CD4-positive, alpha-beta T cell treated with Interleukin-10 for 1 hour (primary cell): ENCODE measurements at regions not wholly inside any gene's neighbourhood (a gene's known extent, or its start where the extent isn't known, plus 50 kb on each side); places are given as distances from the start of the nearest gene placed in this dataset.

ENCODE experiments used
- DNase-seq: peaks from one replicate; pipeline ENCODE4 v3.0.0-alpha.2; 2020

DNA sequence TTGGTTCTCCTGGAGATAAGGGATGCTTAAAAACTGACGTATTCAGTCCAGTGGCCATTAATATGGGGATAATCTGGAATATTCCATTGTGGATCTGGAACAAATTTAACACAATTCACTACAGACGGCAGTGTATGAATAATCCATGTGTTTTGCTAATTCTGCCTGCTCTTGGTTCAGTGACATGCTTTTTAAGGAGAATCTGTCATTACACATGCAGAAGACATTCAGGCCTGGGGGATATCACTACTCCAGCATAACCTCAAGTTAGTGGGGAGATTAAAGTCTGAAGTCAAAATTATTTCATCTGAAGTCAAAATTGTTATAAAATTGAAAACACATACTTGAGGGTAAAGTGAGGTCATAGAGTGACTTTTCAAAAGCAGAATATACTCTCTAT lies 789.3 kb downstream of the USP25 start:
- DNase-seq = no peak

GRCh38 chr21:16519644-16520043 lies 789.9 kb downstream of the USP25 start:
- DNase-seq = no peak

GRCh38 chr21:16522548-16522947 lies 792.8 kb downstream of the USP25 start:
- DNase-seq = no peak

- DNase-seq = no peak
Observed at GRCh38 chr21:16530656-16531055, 800.9 kb downstream of the USP25 start.

GRCh38 chr21:16532840-16533239 lies 803.1 kb downstream of the USP25 start:
- DNase-seq = no peak

- DNase-seq = no peak
Observed at GRCh38 chr21:16533692-16534407, 804.1 kb downstream of the USP25 start.

- DNase-seq = no peak
Observed at GRCh38 chr21:16534408-16535101, 804.8 kb downstream of the USP25 start.

DNA sequence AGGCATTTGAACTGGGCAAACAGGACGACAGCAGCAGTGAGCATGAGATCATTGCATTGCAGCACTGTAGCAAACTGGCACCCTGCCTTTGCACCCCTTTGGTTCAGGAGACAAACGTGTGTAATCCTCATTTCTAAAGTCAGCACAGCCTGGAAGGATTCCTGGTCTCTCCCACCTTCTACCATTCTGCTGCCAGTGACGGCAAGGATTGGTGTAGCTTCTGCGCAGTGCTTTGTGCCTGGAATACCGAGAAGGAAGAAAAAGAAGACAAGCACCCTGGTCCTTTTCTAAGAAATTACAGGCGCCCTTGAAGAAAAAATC lies 805.3 kb downstream of the USP25 start:
- no peak for DNase-seq

DNA sequence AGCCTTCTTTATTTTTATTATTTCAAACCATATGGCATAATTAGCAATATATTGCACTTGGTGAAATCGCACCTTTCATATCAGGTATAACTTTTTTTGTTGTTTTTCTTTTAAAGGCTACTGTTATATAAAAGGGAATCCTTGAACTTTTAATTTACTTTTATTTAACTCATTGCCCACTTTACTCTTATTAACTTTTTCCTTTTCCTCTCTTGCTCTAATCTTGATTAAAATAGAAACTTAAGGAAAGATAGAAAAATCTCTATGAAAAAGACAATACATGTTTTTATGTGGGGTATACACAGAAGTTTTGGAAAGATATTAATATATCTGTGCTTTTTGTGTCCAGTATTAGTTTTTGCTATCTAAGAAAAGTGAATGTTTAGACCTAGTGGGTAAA lies 805.8 kb downstream of the USP25 start:
- no peak for DNase-seq

DNA sequence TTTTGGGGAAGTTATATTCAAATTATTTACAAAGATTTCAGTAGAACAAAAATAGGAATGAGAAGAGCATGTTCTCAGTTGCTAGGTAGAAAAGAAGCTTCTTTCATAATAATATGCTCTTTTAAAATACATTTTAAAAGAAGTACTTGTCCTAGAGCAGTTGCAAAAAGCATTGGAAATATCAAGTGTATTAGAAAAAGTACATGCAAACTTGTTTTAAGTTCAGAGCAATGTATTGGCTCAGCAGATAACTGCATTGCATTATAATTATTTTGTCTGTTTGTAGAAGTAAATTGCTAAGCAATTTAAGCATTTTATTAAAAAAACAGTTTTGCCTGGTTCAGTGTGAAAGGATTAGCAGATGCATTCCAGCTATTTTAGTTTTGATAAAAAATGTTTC lies 806.4 kb downstream of the USP25 start:
- DNase-seq = no peak

DNA sequence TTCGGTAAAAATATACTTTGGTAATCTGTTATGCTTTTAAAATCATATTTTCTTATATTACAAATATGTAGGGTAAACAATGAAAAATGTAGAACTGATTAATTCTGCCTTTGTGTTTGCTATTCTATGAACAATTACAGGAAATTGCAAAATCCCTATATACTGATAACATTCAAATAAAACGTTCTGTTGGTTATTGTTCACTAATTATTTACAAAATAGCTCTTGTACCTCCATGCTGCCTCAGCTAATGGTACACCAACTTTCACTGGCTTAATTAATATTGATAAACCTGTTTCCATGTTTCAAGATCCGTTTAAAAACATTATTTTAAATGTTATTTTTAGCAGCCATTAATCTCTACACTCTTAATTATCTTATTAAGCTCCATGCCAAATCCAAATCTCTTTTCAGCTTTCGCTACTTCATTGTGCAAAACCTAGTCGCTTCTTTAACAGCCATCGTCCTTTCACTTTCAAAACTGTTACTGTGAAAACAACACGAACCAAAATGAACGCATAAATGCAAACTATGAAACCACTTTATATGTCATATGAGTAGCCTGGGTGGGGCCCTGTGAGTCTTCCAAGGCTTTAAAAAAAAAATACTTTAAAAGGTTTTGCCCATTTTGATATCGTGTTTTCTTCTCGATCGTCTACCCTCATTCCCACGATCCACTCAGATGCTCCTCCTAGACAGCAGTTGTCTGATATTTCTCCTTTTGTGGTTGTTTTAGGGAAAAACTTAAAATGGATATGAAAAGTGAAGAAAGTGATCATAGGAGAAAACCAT lies 807.1 kb downstream of the USP25 start:
- no peak for DNase-seq

- no peak for DNase-seq
Observed at GRCh38 chr21:16537501-16537900, 807.7 kb downstream of the USP25 start.

DNA sequence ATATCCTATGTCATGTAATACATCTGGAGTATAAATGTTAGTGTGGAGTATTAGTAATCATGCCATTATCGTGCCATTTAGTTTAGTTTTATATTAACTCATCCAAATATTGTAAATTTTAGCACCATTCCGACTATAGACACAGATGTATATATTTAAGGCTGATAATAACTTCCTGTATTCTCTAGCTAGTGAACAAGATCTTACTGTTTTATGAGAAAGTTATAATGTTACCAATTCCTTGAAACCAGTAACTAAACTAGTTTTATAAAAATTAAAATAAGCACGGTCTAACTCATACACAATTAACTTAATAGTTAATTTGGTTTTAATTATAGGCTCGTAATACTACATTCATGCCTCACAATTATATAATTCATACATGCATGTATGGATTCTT lies 808.6 kb downstream of the USP25 start:
- no peak for DNase-seq

- DNase-seq = no peak
Observed at GRCh38 chr21:16538936-16539440, 809.2 kb downstream of the USP25 start.

GRCh38 chr21:16540966-16541727 lies 811.4 kb downstream of the USP25 start:
- DNase-seq = no peak

DNA sequence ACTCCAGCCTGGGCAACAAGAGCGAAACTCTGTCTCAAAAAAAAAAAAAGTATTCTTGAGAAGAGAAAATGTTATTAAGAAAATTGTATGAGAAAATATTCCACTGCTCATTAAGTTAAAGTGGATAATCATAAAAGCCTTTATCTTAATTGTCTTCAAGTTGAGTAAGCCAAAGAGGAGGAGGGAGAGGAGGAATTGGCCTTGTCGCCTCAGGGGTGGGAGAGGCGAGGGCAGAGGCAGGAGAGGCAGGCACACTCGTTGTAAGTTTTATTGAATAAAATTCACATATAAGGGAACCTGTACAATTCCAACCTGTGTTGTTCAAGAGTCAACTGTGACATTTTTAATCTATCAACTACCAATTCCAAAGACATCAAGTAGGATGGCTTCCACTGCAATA lies 820.3 kb downstream of the USP25 start:
- DNase-seq = no peak

DNA sequence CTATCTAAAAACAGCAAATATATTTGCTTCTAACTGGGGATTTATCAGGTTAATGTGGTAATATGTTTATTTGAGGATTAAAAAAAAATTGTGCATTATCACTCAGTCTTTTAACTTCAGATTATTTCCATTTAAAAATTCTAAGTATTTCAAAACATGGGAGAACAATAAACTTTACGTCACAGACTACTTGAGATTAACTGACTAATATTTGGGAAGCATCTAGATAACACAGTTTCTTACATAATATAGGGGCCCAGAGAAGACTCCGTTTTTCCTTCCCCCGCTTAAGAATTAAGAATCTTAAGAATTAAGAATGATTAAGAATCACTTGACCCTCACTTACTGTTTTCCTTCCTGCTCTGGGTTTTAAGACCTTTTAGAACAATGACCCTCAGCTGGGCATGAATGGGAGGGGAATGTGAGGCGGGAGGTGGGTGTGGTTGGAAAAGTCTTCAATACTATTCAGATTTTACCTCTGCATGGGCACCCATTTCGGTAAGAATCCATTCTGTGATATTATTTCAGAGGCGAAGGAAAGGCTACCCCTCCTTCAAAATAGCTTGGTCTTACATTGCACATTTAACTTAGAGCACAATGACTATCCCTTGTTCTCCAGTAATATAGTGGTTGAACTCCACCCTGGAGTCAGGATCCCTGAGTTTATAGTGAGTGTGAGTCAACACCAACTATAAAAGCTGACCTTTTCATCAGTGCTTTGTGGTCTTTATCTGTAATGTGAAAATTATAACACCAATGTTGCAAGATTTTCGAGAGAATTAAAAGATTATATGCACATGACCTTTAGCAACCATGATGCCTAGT lies 821.3 kb downstream of the USP25 start:
- DNase-seq = no peak

DNA sequence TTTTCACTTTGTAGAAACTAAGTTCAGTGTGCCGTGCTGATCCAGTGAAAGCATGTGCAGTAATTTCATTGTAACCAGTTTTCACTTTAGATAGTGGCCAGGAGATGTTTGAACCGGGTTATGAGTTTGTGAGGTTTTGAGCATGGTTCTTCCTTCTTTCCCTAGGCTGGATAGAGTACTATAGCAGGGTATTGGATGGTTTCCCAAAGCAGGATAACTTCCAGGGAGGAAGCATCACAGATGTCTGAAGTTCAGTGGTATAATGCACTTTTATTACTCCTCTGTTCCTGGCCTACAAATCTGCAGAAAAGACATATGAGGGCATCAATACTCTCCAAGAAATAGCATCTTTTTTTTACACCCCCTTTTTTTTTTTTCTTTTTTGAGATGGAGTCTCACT lies 823.1 kb downstream of the USP25 start:
- no peak for DNase-seq

DNA sequence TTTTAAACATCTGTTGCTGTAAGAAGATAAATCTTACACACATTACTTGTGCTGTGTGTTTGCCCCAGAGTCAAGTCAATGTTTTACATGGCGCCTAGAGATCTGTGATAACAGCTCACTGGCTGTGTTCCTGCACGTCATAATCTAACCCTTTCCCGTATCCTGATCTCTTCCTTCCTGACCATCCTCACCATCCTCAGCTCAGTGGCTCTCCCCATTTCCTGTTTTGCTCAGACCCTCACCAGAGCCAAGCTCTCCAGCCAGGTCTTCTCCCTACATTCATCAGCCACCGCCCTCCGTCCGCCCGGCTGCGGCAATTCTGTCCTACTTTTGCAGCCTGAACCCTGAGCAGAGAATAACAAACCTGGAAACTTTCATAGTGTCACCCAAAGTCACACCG lies 824.7 kb downstream of the USP25 start:
- no peak for DNase-seq

GRCh38 chr21:16563116-16563515 lies 833.3 kb downstream of the USP25 start:
- DNase-seq = no peak

DNA sequence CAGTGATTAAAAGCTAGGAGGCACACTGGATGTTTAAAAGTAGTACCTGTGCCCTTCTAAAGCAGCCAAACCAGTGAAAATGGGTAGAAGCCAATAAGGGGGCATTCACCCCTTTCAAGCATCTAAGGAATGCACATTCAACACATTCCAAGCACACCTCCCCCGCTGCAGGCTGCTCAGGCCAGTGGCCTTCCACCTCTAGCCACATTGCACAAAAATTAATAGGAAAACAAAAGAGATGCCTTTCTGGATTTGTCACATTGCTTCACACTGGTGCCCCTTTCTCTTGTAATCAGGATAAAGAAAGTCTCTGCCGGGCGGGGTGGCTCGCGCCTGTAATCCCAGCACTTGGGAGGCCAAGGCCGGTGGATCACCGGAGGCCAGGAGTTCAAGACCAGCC lies 834.0 kb downstream of the USP25 start:
- no peak for DNase-seq

DNA sequence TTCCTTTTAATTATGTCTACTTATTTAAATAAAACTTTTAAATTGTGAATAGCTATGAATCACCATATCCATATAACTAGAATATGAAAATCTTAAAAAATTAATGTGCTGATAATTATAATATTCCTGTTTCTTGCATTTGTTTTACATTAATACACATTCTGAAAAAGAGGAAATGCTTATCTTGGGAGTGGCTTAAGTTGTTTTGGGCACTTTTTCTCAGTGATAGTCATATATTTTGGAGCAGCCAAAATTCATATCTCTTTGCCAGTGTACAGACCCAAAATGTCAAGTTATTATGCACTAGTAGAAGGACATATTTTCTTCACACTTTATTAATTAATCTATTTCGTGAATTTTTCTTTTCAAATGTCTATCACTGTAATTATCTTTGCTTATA lies 838.5 kb downstream of the USP25 start:
- no peak for DNase-seq
